OCI-LY7 (cell line): ENCODE measurements at regions not wholly inside any gene's neighbourhood (a gene's known extent, or its start where the extent isn't known, plus 50 kb on each side); places are given as distances from the start of the nearest gene placed in this dataset.
"Not testable (repeated sequence)": the region's sequence is repeated elsewhere in the genome, so short reads cannot be mapped to it uniquely, and the experiment has no call there.

Experiments used
- BruUV-seq: library from RNA; stranded (reverse); fragments of 400-500 nt; replicated peaks from 2 replicates; lab custom pipeline; 2021; lab: Mats Ljungman, UMichigan
- CTCF ChIA-PET: fragments of 300-600 bp; sonication (Branson Sonifier 250); formaldehyde crosslinking; loops from one replicate; lab custom pipeline; 2022; ENCODE audit warnings: antibody characterized with exemption; ENCODE audit not compliant: unreplicated experiment; lab: Charles Lee
- POLR2A ChIA-PET: fragments of 300-600 bp; sonication (Branson Sonifier 250); formaldehyde crosslinking; loops from one replicate; lab custom pipeline; 2022; ENCODE audit warnings: antibody characterized with exemption; lab: Charles Lee
- DNase-seq: peaks from one replicate; pipeline ENCODE4 v3.0.0-alpha.2; 2015; ENCODE audit warnings: low spot score
- H2AFZ ChIP-seq: fragments of 200-600 bp; sonication (generic), shearing (Covaris generic); 2 replicates; pipeline ENCODE4 v1.6.1; 2014; ENCODE audit warnings: mild to moderate bottlenecking, antibody characterized with exemption, low read length, moderate library complexity
- H3K27ac ChIP-seq: fragments of 200-600 bp; sonication (generic); 2 replicates; pipeline ENCODE4 v1.5.1; 2014; ENCODE audit warnings: mixed run types, low read depth, mild to moderate bottlenecking, moderate library complexity, low read length, inconsistent platforms; ENCODE audit not compliant: poor library complexity, severe bottlenecking
- H3K36me3 ChIP-seq: fragments of 200-600 bp; sonication (generic); 2 replicates; pipeline ENCODE4 v1.6.1; 2014; ENCODE audit warnings: mild to moderate bottlenecking, antibody characterized with exemption, low read length, moderate library complexity, mixed read lengths; ENCODE audit not compliant: insufficient read depth
- H3K4me1 ChIP-seq: fragments of 200-600 bp; sonication (generic); 2 replicates; pipeline ENCODE4 v1.5.1; 2014; ENCODE audit warnings: mild to moderate bottlenecking, low read length; ENCODE audit not compliant: insufficient read depth, poor library complexity, severe bottlenecking
- H3K4me2 ChIP-seq: fragments of 200-600 bp; sonication (generic); 2 replicates; pipeline ENCODE4 v1.6.1; 2014; ENCODE audit warnings: mild to moderate bottlenecking, low read length
- H3K4me3 ChIP-seq: fragments of 200-600 bp; sonication (generic); 2 replicates; pipeline ENCODE4 v1.5.1; 2014; ENCODE audit warnings: mild to moderate bottlenecking, low read depth, low read length; ENCODE audit not compliant: poor library complexity, severe bottlenecking
- H3K79me2 ChIP-seq: fragments of 200-600 bp; sonication (generic); 2 replicates; pipeline ENCODE4 v1.6.1; 2016; ENCODE audit warnings: low read depth, mild to moderate bottlenecking, low read length, moderate library complexity, mixed read lengths; ENCODE audit not compliant: insufficient read depth
- H3K9me2 ChIP-seq: fragments of 200-600 bp; sonication (generic); 2 replicates; pipeline ENCODE4 v1.6.1; 2016; ENCODE audit warnings: mild to moderate bottlenecking, low read length, mixed read lengths; ENCODE audit not compliant: insufficient read depth
- H3K9me3 ChIP-seq: fragments of 200-600 bp; sonication (generic); 2 replicates; pipeline ENCODE4 v1.6.1; 2014; ENCODE audit warnings: mild to moderate bottlenecking, mixed run types, low read length, mixed read lengths
- H4K20me1 ChIP-seq: fragments of 200-600 bp; sonication (generic); 2 replicates; pipeline ENCODE4 v1.6.1; 2014; ENCODE audit warnings: mild to moderate bottlenecking, antibody characterized with exemption, low read length, moderate library complexity, mixed read lengths; ENCODE audit not compliant: insufficient read depth
- intact Hi-C: fragments of 100-400 bp; cut with micrococcal nuclease; formaldehyde crosslinking; loops from one replicate; pipeline ENCODE4 v1.10.0; 2022; ENCODE audit not compliant: unreplicated experiment

- BruUV-seq, CTCF ChIA-PET, POLR2A ChIA-PET: not testable (repeated sequence)
Measured at GRCh38 chrX:115840729-115841409, 279.9 kb downstream of the PLS3 start.

GRCh38 chrX:115850986-115851385, 290.0 kb downstream of the PLS3 start:
- H3K4me2 ChIP-seq, H3K9me2 ChIP-seq, H3K79me2 ChIP-seq, H3K4me3 ChIP-seq, BruUV-seq, CTCF ChIA-PET, H4K20me1 ChIP-seq, H2AFZ ChIP-seq, POLR2A ChIA-PET, H3K36me3 ChIP-seq, intact Hi-C loops, H3K27ac ChIP-seq, H3K9me3 ChIP-seq, H3K4me1 ChIP-seq, DNase-seq: not testable (repeated sequence)

More at GRCh38 chrX:115840729-115841409, 279.9 kb downstream of the PLS3 start:
- H3K4me3 ChIP-seq, H3K9me3 ChIP-seq, H3K9me2 ChIP-seq, DNase-seq, H3K4me2 ChIP-seq, H3K27ac ChIP-seq, H4K20me1 ChIP-seq, H2AFZ ChIP-seq, intact Hi-C loops, H3K36me3 ChIP-seq, H3K79me2 ChIP-seq, H3K4me1 ChIP-seq: not testable (repeated sequence)

GRCh38 chrX:115853260-115853659, 292.3 kb downstream of the PLS3 start:
- H3K4me1 ChIP-seq, POLR2A ChIA-PET, intact Hi-C loops, H3K27ac ChIP-seq, DNase-seq, H3K4me2 ChIP-seq, H3K4me3 ChIP-seq, H2AFZ ChIP-seq, CTCF ChIA-PET, H3K9me2 ChIP-seq, BruUV-seq, H3K79me2 ChIP-seq, H4K20me1 ChIP-seq, H3K9me3 ChIP-seq, H3K36me3 ChIP-seq: not testable (repeated sequence)

- H3K27ac ChIP-seq, H3K9me3 ChIP-seq, H3K4me1 ChIP-seq, H3K4me3 ChIP-seq, CTCF ChIA-PET, H2AFZ ChIP-seq, H3K9me2 ChIP-seq, H3K36me3 ChIP-seq, BruUV-seq, DNase-seq, H3K79me2 ChIP-seq, POLR2A ChIA-PET, H4K20me1 ChIP-seq, intact Hi-C loops, H3K4me2 ChIP-seq: not testable (repeated sequence)
Measured at GRCh38 chrX:115881170-115881569, 289.4 kb upstream of the AGTR2 start.

GRCh38 chrX:115884121-115884520, 286.4 kb upstream of the AGTR2 start:
- H4K20me1 ChIP-seq, CTCF ChIA-PET, H3K9me2 ChIP-seq, H3K36me3 ChIP-seq, DNase-seq, H3K79me2 ChIP-seq, H3K4me1 ChIP-seq, H3K27ac ChIP-seq, H3K4me2 ChIP-seq, POLR2A ChIA-PET, BruUV-seq, H3K9me3 ChIP-seq, intact Hi-C loops, H3K4me3 ChIP-seq, H2AFZ ChIP-seq: not testable (repeated sequence)

- POLR2A ChIA-PET, H3K9me2 ChIP-seq, DNase-seq, H3K27ac ChIP-seq, H4K20me1 ChIP-seq, CTCF ChIA-PET, BruUV-seq, H3K79me2 ChIP-seq, H3K4me1 ChIP-seq, H3K4me2 ChIP-seq, H3K4me3 ChIP-seq, H3K9me3 ChIP-seq, H2AFZ ChIP-seq, intact Hi-C loops, H3K36me3 ChIP-seq: not testable (repeated sequence)
Measured at GRCh38 chrX:115888041-115888440, 282.5 kb upstream of the AGTR2 start.
